Testis (tissue), 2 donors: ENCODE measurements at regions not wholly inside any gene's neighbourhood (a gene's known extent, or its start where the extent isn't known, plus 50 kb on each side); places are given as distances from the start of the nearest gene placed in this dataset.

Experiments used
- DNase-seq: peaks from one replicate; pipeline ENCODE4 v3.0.0-alpha.2; 2019
- H3K27ac ChIP-seq, 2 donors: fragments of 200-600 bp; sonication (generic); one replicate each; pipeline ENCODE4 v1.5.1; 2019
- H3K27me3 ChIP-seq: fragments of 200-600 bp; sonication (generic); one replicate; pipeline ENCODE4 v1.5.1; 2019
- H3K36me3 ChIP-seq: fragments of 200-600 bp; sonication (generic); one replicate; pipeline ENCODE4 v1.5.1; 2017; ENCODE audit warnings: low read depth; ENCODE audit errors: missing control alignments
- H3K4me1 ChIP-seq: fragments of 200-600 bp; sonication (generic); one replicate; pipeline ENCODE4 v1.5.1; 2019
- H3K4me3 ChIP-seq, 2 donors: fragments of 200-600 bp; sonication (generic); one replicate each; pipeline ENCODE4 v1.5.1; 2017 to 2019
- H3K9me3 ChIP-seq: fragments of 200-600 bp; sonication (generic); one replicate; pipeline ENCODE4 v1.5.1; 2017
- CTCF ChIP-seq, 3 experiments: fragments of 450-650 bp in 2 of 3; fragments of 200-600 bp in 1 of 3; sonication (generic) in 1 of 3; IDR thresholded peaks; one replicate each; pipeline ENCODE4 v1.5.1; 2016 to 2019; ENCODE audit warnings: antibody characterized with exemption in 3 of 3, mild to moderate bottlenecking in 2 of 3, moderate library complexity in 1 of 3
- POLR2A ChIP-seq: fragments of 450-650 bp; IDR thresholded peaks from one replicate; pipeline ENCODE4 v1.6.1; 2017; ENCODE audit warnings: antibody characterized with exemption, mild to moderate bottlenecking, moderate library complexity
- WGBS, 2 donors: methylation state at CpG; one replicate each; pipeline ENCODE4 v1.1.5; 2018; 5-methylcytosine and 5-hydroxymethylcytosine counted together
- intact Hi-C: fragments of 100-400 bp; cut with DNase I; formaldehyde crosslinking; loops from one replicate; pipeline ENCODE4 v1.15.1; 2023; ENCODE audit warnings: low total_unique reads

- no peaks in the 10 kb centered on the region for H3K9me3 ChIP-seq
- DNase-seq, result no peak
- no peak for TF ChIP-seq CTCF (IDR thresholded peaks at IDR 0.05)
- TF ChIP-seq POLR2A, result no peak
- intact Hi-C loops, result no loop called here
- no peaks in the 10 kb centered on the region for H3K4me1 ChIP-seq
- H3K4me3 ChIP-seq, result no peak overlapping the region
- H3K27ac ChIP-seq, result no peak overlapping the region
- no peaks in the 10 kb centered on the region for H3K27me3 ChIP-seq
- 64 to 68% methylated on average over 4 of the region's 4 CpGs for WGBS, 2 donors
- no peaks in the 10 kb centered on the region for H3K36me3 ChIP-seq
Observed at GRCh38 chr13:89497658-89498057, 1826.5 kb downstream of the SLITRK5 start.

DNA sequence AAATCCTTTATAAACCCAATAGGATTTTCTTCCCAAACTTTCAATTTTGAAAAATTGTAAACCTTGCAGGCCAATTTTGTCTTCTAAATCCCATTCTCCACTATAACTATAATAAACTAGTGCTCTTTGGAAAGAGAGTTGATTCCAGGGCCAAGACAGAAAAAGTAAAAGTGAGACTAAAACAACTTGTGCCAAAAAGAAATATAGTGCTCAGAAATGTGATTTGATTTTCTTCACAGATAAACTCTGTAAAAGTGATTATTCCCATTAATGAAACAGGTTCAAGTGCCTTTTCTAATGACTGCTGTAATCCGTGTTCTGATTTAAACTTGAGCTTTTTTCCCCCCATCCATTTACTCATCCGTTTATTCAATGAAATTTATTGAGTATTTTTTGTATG is 1831.1 kb downstream of the SLITRK5 start:
- H3K4me1 ChIP-seq, result no peaks in the 10 kb centered on the region
- no peak for TF ChIP-seq POLR2A
- TF ChIP-seq CTCF (IDR thresholded peaks at IDR 0.05), result no peak
- no peaks in the 10 kb centered on the region for H3K36me3 ChIP-seq
- H3K27me3 ChIP-seq, result no peaks in the 10 kb centered on the region
- WGBS, 2 donors, result 70 to 77% methylated on average over 2 of the region's 2 CpGs
- no peaks in the 10 kb centered on the region for H3K9me3 ChIP-seq
- no peak overlapping the region for H3K4me3 ChIP-seq
- no peak overlapping the region for H3K27ac ChIP-seq
- no peak for DNase-seq
- intact Hi-C loops, result no loop called here

- no peak overlapping the region for H3K27ac ChIP-seq
- H3K36me3 ChIP-seq, result no peaks in the 10 kb centered on the region
- intact Hi-C loops, result no loop called here
- no peak overlapping the region for H3K4me3 ChIP-seq
- no peaks in the 10 kb centered on the region for H3K9me3 ChIP-seq
- no peak for DNase-seq
- H3K4me1 ChIP-seq, result no peaks in the 10 kb centered on the region
- no peaks in the 10 kb centered on the region for H3K27me3 ChIP-seq
- 42 to 45% methylated on average over 4 of the region's 4 CpGs for WGBS, 2 donors
- no peak for TF ChIP-seq POLR2A
- no peak for TF ChIP-seq CTCF (IDR thresholded peaks at IDR 0.05)
Observed at GRCh38 chr13:89514534-89515312, 1832.8 kb upstream of the MIR17HG start.

- TF ChIP-seq CTCF (IDR thresholded peaks at IDR 0.05) (no peak), POLR2A (no peak)
- 90 to 93% methylated on average over 1 of the region's 1 CpG for WGBS, 2 donors
- H3K36me3 ChIP-seq, result no peaks in the 10 kb centered on the region
- no peak overlapping the region for H3K27ac ChIP-seq
- H3K4me1 ChIP-seq, result no peaks in the 10 kb centered on the region
- H3K9me3 ChIP-seq, result no peaks in the 10 kb centered on the region
- no peak overlapping the region for H3K4me3 ChIP-seq
- no peak for DNase-seq
- intact Hi-C loops, result no loop called here
- no peaks in the 10 kb centered on the region for H3K27me3 ChIP-seq
Observed at GRCh38 chr13:89515948-89516347, 1831.5 kb upstream of the MIR17HG start.
